NB4 (cell line): ENCODE measurements at regions not wholly inside any gene's neighbourhood (a gene's known extent, or its start where the extent isn't known, plus 50 kb on each side); places are given as distances from the start of the nearest gene placed in this dataset.

Experiments
- DNase-seq: peaks from one replicate; pipeline ENCODE4 v3.0.0; 2010; ENCODE audit warnings: low read depth
- H3K4me3 ChIP-seq: one replicate; pipeline ENCODE4 v1.5.1; 2011; ENCODE audit warnings: mild to moderate bottlenecking, low read depth, low read length, moderate library complexity
- CTCF ChIP-seq: IDR thresholded peaks from one replicate; pipeline ENCODE4 v1.5.1; 2012; ENCODE audit warnings: low read depth, low read length
- MAX ChIP-seq: IDR thresholded peaks from 2 replicates; pipeline ENCODE4 v1.6.1; 2011; ENCODE audit warnings: low read depth, low read length
- MYC ChIP-seq: IDR thresholded peaks from 2 replicates; pipeline ENCODE4 v1.6.1; 2011; ENCODE audit warnings: low read depth, low read length
- POLR2A ChIP-seq: IDR thresholded peaks from 2 replicates; pipeline ENCODE4 v1.6.1; 2011; ENCODE audit warnings: mild to moderate bottlenecking; ENCODE audit not compliant: insufficient read length; ENCODE audit errors: extremely low read depth

- no peak for DNase-seq
- no peak overlapping the region for H3K4me3 ChIP-seq
- no peak for TF ChIP-seq POLR2A
- TF ChIP-seq MYC: no peak
- TF ChIP-seq MAX: no peak
- TF ChIP-seq CTCF: no peak
Observed at GRCh38 chr12:76153616-76154015, 69.1 kb upstream of the NAP1L1 start.

GRCh38 chr12:76152181-76152807 lies 67.8 kb upstream of the NAP1L1 start:
- H3K4me3 ChIP-seq: no peak overlapping the region
- TF ChIP-seq POLR2A (no peak), MAX (no peak), CTCF (no peak), MYC (no peak)
- DNase-seq: no peak

- H3K4me3 ChIP-seq: no peak overlapping the region
- DNase-seq: peak; percentile 9
- TF ChIP-seq CTCF: no peak
- TF ChIP-seq POLR2A: no peak
Observed at GRCh38 chr12:76144245-76144549, 59.7 kb upstream of the NAP1L1 start.

- TF ChIP-seq POLR2A: no peak
- no peak for TF ChIP-seq CTCF
- no peak for TF ChIP-seq MYC
- TF ChIP-seq MAX: no peak
- no peak for DNase-seq
- H3K4me3 ChIP-seq: no peak overlapping the region
Observed at GRCh38 chr12:76143343-76144244, 59.1 kb upstream of the NAP1L1 start.

- TF ChIP-seq MYC: no peak
- TF ChIP-seq MAX: no peak
- TF ChIP-seq CTCF: no peak
- no peak for TF ChIP-seq POLR2A
- no peak overlapping the region for H3K4me3 ChIP-seq
- DNase-seq: no peak
Observed at GRCh38 chr12:76142305-76142704, 57.8 kb upstream of the NAP1L1 start.
